ENCODE measurements at regions not wholly inside any gene's neighbourhood (a gene's known extent, or its start where the extent isn't known, plus 50 kb on each side); places are given as distances from the start of the nearest gene placed in this dataset.

- TF ChIP-seq EP300 (IDR thresholded peaks at IDR 0.05) = no peak
- TF ChIP-seq POLR2A (IDR thresholded peaks at IDR 0.05) = no peak
Measured at GRCh38 chr5:28344836-28345433, 1306.5 kb upstream of the CDH9 start.

Measured in ovary (tissue), 1 donor.